ENCODE measurements at regions not wholly inside any gene's neighbourhood (a gene's known extent, or its start where the extent isn't known, plus 50 kb on each side); places are given as distances from the start of the nearest gene placed in this dataset.

DNA sequence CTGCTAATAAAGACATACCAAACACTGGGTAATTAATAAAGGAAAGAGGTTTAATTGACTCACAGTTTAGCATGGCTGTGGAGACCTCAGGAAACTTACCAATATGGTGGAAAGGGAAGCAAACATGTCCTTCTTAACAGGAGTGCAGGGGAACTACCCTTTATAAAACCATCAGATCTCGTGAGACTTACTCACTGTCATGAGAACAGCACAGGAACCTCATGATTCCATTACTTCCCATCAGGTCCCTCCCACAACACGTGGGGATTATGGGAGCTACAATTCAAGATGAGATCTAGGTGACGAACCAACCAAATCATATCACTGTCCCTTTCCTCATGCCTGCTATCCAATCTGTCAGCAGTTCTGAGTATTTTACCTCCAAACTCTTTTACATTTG, 586.7 kb downstream of the TDRD15 start:
- no peak overlapping the region for H3K27ac ChIP-seq
- DNase-seq (ENCODE audit: low read depth in 1 of 2, low spot score in 2 of 2), result no peak
- no peak overlapping the region for H3K4me3 ChIP-seq
- H3K27me3 ChIP-seq (replicated peaks), result no peaks in the 10 kb centered on the region
- H3K4me1 ChIP-seq (replicated peaks), result no peaks in the 10 kb centered on the region
- no peaks in the 10 kb centered on the region for H3K9me3 ChIP-seq (replicated peaks)
- no peaks in the 10 kb centered on the region for H3K36me3 ChIP-seq

GRCh38 chr2:21715887-21716286, 592.1 kb downstream of the TDRD15 start:
- no peak for DNase-seq (ENCODE audit: low read depth in 1 of 2, low spot score in 2 of 2)
- Histone ChIP-seq H3K27me3 (replicated peaks) (no peaks in the 10 kb centered on the region), H3K4me1 (replicated peaks) (no peaks in the 10 kb centered on the region), H3K27ac (no peak overlapping the region), H3K9me3 (replicated peaks) (no peaks in the 10 kb centered on the region), H3K36me3 (no peaks in the 10 kb centered on the region), H3K4me3 (no peak overlapping the region)

DNA sequence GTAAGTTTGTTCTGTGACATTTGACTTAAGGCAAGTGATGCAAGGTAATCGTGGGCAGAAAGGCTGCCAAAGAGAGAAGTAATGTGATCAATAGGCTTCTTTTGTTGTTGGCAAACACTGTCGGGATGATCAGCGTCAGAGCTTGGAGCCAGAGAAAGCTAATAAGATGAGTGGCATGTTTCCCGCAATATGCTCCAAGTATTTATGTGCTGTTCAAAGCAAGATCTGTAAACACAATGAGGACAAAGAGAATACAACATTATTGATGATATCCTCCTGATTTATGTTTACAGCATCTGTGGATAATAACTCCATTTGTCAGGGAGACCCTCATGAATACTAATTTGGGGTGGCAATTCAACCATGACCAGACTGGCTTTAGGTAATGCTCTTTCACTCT, 603.3 kb downstream of the TDRD15 start:
- Histone ChIP-seq H3K9me3 (replicated peaks) (no peaks in the 10 kb centered on the region), H3K27ac (no peak overlapping the region), H3K4me1 (replicated peaks) (no peaks in the 10 kb centered on the region), H3K4me3 (no peak overlapping the region), H3K27me3 (replicated peaks) (no peaks in the 10 kb centered on the region), H3K36me3 (no peaks in the 10 kb centered on the region)
- DNase-seq (ENCODE audit: low read depth in 1 of 2, low spot score in 2 of 2), result no peak

DNA sequence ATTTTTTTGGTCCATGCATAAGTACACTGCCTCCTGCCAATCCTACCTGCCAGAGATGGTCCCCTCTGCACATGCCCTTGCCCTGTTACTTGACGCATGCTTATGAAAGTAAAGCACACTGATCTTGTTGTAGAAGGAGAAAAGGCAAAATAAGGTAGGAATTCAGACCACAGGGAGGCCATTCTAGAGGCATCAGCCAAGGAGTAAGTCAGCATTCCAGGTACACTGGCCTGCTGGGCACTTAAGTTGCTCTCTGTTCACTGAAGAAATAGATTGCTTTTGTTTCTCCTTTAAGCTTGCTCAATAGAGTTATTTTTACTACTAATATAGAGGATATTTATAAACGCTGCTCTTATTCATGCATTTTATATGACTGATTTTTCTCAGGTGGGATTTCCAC, 604.4 kb downstream of the TDRD15 start:
- Histone ChIP-seq H3K4me1 (replicated peaks) (no peaks in the 10 kb centered on the region), H3K27ac (no peak overlapping the region), H3K27me3 (replicated peaks) (no peaks in the 10 kb centered on the region), H3K9me3 (replicated peaks) (no peaks in the 10 kb centered on the region), H3K36me3 (no peaks in the 10 kb centered on the region), H3K4me3 (no peak overlapping the region)
- DNase-seq (ENCODE audit: low read depth in 1 of 2, low spot score in 2 of 2), result no peak

DNA sequence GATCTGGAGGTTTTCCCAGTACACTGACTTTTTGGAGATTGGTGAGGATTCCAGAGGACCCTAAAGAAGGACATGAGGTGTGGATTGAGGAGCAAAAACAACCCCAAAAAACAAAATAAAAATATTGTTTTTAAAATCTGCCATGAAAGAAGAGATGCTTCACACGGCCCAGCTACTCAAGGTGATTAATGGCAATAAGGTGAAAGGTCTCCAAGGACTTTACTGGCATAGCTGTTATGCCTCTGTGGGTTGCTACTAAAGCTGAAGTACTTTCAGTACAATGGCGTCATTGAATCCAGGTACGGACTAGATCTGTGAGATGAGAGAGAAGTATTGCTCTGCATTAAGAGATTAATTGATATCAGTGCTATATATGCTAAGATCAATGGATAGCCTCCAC, 606.4 kb downstream of the TDRD15 start:
- no peaks in the 10 kb centered on the region for H3K27me3 ChIP-seq (replicated peaks)
- H3K4me3 ChIP-seq, result no peak overlapping the region
- no peaks in the 10 kb centered on the region for H3K36me3 ChIP-seq
- H3K9me3 ChIP-seq (replicated peaks), result no peaks in the 10 kb centered on the region
- DNase-seq (ENCODE audit: low read depth in 1 of 2, low spot score in 2 of 2), result no peak
- H3K4me1 ChIP-seq (replicated peaks), result no peaks in the 10 kb centered on the region
- H3K27ac ChIP-seq, result no peak overlapping the region

- no peak overlapping the region for H3K4me3 ChIP-seq
- no peaks in the 10 kb centered on the region; the same call in 1 of the 2 replicates for H3K27me3 ChIP-seq (replicated peaks)
- H3K27ac ChIP-seq, result no peak overlapping the region
- no peaks in the 10 kb centered on the region for H3K36me3 ChIP-seq
- peaks cover 3% of the 10 kb centered on the region; the same call in 1 of the 2 replicates for H3K9me3 ChIP-seq (replicated peaks)
- H3K4me1 ChIP-seq (replicated peaks), result no peaks in the 10 kb centered on the region
- no peak for DNase-seq (ENCODE audit: low read depth in 1 of 2, low spot score in 2 of 2)
Measured at GRCh38 chr2:21740484-21740883, 616.7 kb downstream of the TDRD15 start.

DNA sequence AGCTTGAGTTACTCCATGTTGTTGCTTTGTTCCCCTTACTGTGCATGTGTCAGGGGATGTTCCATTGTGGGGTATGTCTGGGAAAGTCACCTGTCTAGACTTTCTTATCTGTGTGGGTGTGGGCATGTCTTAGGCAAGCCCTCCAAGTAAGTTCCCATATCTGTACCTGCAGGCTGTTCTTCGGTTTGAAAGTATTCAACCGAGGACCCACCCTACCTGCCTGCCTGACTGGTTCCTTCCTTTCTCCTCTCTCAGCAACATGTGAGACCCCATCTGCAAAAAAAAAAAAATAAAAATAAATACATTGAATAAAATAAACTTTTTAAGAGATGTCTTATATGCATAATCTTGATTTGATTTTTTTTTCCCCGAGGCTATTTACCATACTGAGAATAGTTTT, 622.7 kb downstream of the TDRD15 start:
- no peaks in the 10 kb centered on the region for H3K9me3 ChIP-seq (replicated peaks)
- no peak overlapping the region for H3K4me3 ChIP-seq
- H3K27me3 ChIP-seq (replicated peaks), result no peaks in the 10 kb centered on the region; the same call in 1 of the 2 replicates
- H3K36me3 ChIP-seq, result no peaks in the 10 kb centered on the region
- H3K27ac ChIP-seq, result no peak overlapping the region
- DNase-seq (ENCODE audit: low read depth in 1 of 2, low spot score in 2 of 2), result no peak
- no peaks in the 10 kb centered on the region for H3K4me1 ChIP-seq (replicated peaks)

GRCh38 chr2:21748501-21748900, 624.7 kb downstream of the TDRD15 start:
- H3K27me3 ChIP-seq (replicated peaks), result no peaks in the 10 kb centered on the region
- no peaks in the 10 kb centered on the region for H3K9me3 ChIP-seq (replicated peaks)
- no peak for DNase-seq (ENCODE audit: low read depth in 1 of 2, low spot score in 2 of 2)
- no peak overlapping the region for H3K27ac ChIP-seq
- H3K36me3 ChIP-seq, result no peaks in the 10 kb centered on the region
- H3K4me1 ChIP-seq (replicated peaks), result no peaks in the 10 kb centered on the region
- no peak overlapping the region for H3K4me3 ChIP-seq

DNA sequence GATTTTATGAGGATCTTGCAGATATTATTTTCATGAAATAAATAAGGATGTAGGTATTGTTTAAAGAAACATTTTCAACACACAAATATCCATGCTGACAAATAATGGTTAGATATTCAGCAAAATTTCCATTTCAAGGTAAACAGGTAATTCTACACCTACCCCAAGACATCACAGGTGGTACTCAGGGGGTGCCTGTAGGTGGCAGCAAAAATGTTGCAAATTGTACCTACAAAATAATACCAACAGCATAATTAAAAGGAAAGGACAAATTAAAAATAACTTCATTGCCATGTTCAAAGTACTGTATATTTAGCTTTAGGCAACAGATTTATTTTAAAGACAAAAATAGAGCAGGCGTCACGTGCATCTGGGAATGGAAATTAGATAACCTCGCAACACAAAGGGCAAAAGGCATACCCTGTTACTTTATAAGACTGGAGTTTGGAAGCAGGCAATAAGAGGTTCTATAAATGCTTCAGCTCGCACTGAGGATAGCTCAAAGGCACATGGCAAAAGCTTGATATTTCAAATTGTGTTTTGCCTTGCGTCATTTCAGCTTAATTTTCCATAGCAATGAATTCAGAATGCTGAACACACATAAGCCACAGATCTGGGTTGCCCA, 630.5 kb downstream of the TDRD15 start:
- Histone ChIP-seq H3K4me3 (no peak overlapping the region), H3K36me3 (no peaks in the 10 kb centered on the region), H3K27ac (no peak overlapping the region), H3K4me1 (replicated peaks) (no peaks in the 10 kb centered on the region), H3K9me3 (replicated peaks) (no peaks in the 10 kb centered on the region), H3K27me3 (replicated peaks) (no peaks in the 10 kb centered on the region)
- DNase-seq (ENCODE audit: low read depth in 1 of 2, low spot score in 2 of 2), result no peak

GRCh38 chr2:21757805-21758430, 634.1 kb downstream of the TDRD15 start:
- Histone ChIP-seq H3K9me3 (replicated peaks) (no peaks in the 10 kb centered on the region), H3K27ac (no peak overlapping the region), H3K4me1 (replicated peaks) (no peaks in the 10 kb centered on the region), H3K4me3 (no peak overlapping the region), H3K27me3 (replicated peaks) (no peaks in the 10 kb centered on the region), H3K36me3 (no peaks in the 10 kb centered on the region)
- DNase-seq (ENCODE audit: low read depth in 1 of 2, low spot score in 2 of 2), result no peak

- Histone ChIP-seq H3K36me3 (no peaks in the 10 kb centered on the region), H3K27me3 (replicated peaks) (no peaks in the 10 kb centered on the region), H3K27ac (no peak overlapping the region), H3K9me3 (replicated peaks) (no peaks in the 10 kb centered on the region), H3K4me3 (no peak overlapping the region), H3K4me1 (replicated peaks) (no peaks in the 10 kb centered on the region)
- no peak for DNase-seq (ENCODE audit: low read depth in 1 of 2, low spot score in 2 of 2)
Measured at GRCh38 chr2:21759819-21760218, 636.1 kb downstream of the TDRD15 start.

DNA sequence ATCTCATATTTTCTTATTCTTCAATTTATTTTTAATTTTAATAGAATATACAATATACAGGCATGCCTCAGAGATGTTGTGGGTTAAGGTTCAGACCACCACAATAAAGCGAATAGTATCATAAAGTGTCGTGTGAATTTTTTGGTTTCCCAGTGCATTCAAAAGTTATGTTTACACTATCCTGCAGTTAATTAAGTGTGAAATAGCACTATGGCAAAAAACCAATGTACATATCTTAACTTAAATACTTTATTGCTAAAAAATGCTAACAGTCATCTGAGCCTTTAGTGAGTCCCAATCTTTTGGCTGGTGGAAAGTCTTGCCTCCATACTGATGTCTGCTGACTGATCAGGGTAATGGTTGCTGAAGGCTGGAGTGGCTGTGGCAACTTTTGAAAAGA, 637.6 kb downstream of the TDRD15 start:
- no peak for DNase-seq (ENCODE audit: low read depth in 1 of 2, low spot score in 2 of 2)
- Histone ChIP-seq H3K36me3 (no peaks in the 10 kb centered on the region), H3K9me3 (replicated peaks) (no peaks in the 10 kb centered on the region), H3K4me3 (no peak overlapping the region), H3K27me3 (replicated peaks) (no peaks in the 10 kb centered on the region), H3K4me1 (replicated peaks) (no peaks in the 10 kb centered on the region), H3K27ac (no peak overlapping the region)

DNA sequence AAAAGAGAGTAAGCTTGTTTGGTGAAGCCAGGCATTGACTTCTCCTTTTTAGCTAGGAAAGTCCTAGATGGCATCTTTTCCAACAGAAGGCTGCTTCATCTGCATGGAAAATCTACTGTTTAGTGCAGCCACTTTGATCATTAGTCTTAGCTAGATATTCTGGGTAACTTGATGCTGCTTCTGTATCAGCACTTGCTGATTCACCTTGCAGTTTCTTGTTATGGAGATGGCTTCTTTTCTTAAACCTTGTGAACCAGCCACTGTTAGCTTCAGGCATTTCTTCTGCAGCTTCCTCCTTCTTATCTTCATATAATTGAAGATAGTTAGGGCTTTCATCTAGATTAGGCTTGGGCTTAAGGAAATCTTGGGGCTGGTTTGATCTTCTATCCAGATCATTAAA, 639.7 kb downstream of the TDRD15 start:
- no peaks in the 10 kb centered on the region for H3K9me3 ChIP-seq (replicated peaks)
- no peaks in the 10 kb centered on the region for H3K27me3 ChIP-seq (replicated peaks)
- no peaks in the 10 kb centered on the region for H3K4me1 ChIP-seq (replicated peaks)

GRCh38 chr2:21770787-21771186, 647.0 kb downstream of the TDRD15 start:
- Histone ChIP-seq H3K9me3 (replicated peaks) (no peaks in the 10 kb centered on the region), H3K27me3 (replicated peaks) (no peaks in the 10 kb centered on the region), H3K36me3 (no peaks in the 10 kb centered on the region), H3K4me3 (no peak overlapping the region), H3K4me1 (replicated peaks) (peaks cover 10% of the 10 kb centered on the region), H3K27ac (no peak overlapping the region)
- DNase-seq (ENCODE audit: low read depth in 1 of 2, low spot score in 2 of 2), result no peak

More for the DNA sequence above, 639.7 kb downstream of the TDRD15 start:
- Histone ChIP-seq H3K4me3 (no peak overlapping the region), H3K36me3 (no peaks in the 10 kb centered on the region), H3K27ac (no peak overlapping the region)
- no peak for DNase-seq (ENCODE audit: low read depth in 1 of 2, low spot score in 2 of 2)

GRCh38 chr2:21772624-21773023, 648.9 kb downstream of the TDRD15 start:
- H3K36me3 ChIP-seq, result no peaks in the 10 kb centered on the region
- 0 out of 2 replicates have a peak overlapping the region, but pooled peaks have one; percentile 33 for H3K27ac ChIP-seq
- DNase-seq (ENCODE audit: low read depth in 1 of 2, low spot score in 2 of 2), result peak in 1 of 2 experiments; percentile 8
- no peak overlapping the region for H3K4me3 ChIP-seq
- H3K27me3 ChIP-seq (replicated peaks), result no peaks in the 10 kb centered on the region
- H3K9me3 ChIP-seq (replicated peaks), result no peaks in the 10 kb centered on the region
- peaks cover 10% of the 10 kb centered on the region for H3K4me1 ChIP-seq (replicated peaks)

Data from SJSA1 (cell line).